Glutamatergic neuron (in vitro differentiated cells): ENCODE measurements at regions not wholly inside any gene's neighbourhood (a gene's known extent, or its start where the extent isn't known, plus 50 kb on each side); places are given as distances from the start of the nearest gene placed in this dataset.

Experiments used
- DNase-seq: peaks from one replicate; pipeline ENCODE4 v3.0.0; 2022
- H3K27ac Mint-ChIP-seq: one replicate; pipeline ENCODE4 v1.8.0; 2020; ENCODE audit warnings: mild to moderate bottlenecking, mixed read lengths, inconsistent platforms; ENCODE audit not compliant: unreplicated experiment
- H3K27me3 Mint-ChIP-seq: one replicate; pipeline ENCODE4 v1.8.0; 2020; ENCODE audit warnings: mild to moderate bottlenecking, moderate library complexity, mixed read lengths, inconsistent platforms; ENCODE audit not compliant: unreplicated experiment
- H3K36me3 Mint-ChIP-seq: one replicate; pipeline ENCODE4 v1.8.0; 2020; ENCODE audit warnings: mild to moderate bottlenecking, mixed read lengths, inconsistent platforms; ENCODE audit not compliant: unreplicated experiment
- H3K4me1 Mint-ChIP-seq: one replicate; pipeline ENCODE4 v1.8.0; 2020; ENCODE audit warnings: mild to moderate bottlenecking, low read depth, mixed read lengths, inconsistent platforms; ENCODE audit not compliant: unreplicated experiment
- H3K4me3 Mint-ChIP-seq: one replicate; pipeline ENCODE4 v1.8.0; 2020; ENCODE audit warnings: mild to moderate bottlenecking, mixed read lengths, inconsistent platforms; ENCODE audit not compliant: unreplicated experiment
- H3K9me3 Mint-ChIP-seq: one replicate; pipeline ENCODE4 v1.8.0; 2020; ENCODE audit warnings: mild to moderate bottlenecking, moderate library complexity, mixed read lengths, inconsistent platforms; ENCODE audit not compliant: unreplicated experiment
- TF ChIP-seq, protein P1 (sequence below): fragments of 200-600 bp; sonication (generic); IDR thresholded peaks from one replicate; pipeline ENCODE4 v1.5.0; 2021; ENCODE audit not compliant: partially characterized antibody, unreplicated experiment

DNA sequence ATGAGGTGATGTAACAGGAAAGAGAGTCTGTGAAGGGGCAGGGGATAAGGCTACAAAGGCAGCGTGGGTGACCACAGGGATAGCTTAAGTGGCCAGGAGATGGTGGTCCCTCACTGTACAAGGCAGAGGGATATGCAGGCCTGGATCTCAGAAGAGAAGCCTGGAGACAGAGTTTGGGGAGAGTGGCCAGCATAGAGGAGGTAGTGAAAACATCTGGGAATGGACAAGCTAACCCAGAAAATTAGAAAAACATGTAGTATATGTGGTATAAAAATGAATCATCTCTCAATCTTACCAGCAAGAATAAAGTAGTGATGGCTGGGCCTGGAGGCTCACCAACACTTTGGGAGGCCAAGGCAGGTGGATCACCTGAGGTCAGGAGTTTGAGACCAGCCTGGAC lies 349.2 kb upstream of the KLF4 start:
- Mint-ChIP-seq H3K4me1 (peaks cover 4% of the 10 kb centered on the region), H3K4me3 (no peak overlapping the region), H3K27ac (no peak overlapping the region), H3K9me3 (peaks cover 3% of the 10 kb centered on the region), H3K36me3 (peaks cover 4% of the 10 kb centered on the region), H3K27me3 (no peaks in the 10 kb centered on the region)
- DNase-seq = no peak
- TF ChIP-seq, protein P1, sequence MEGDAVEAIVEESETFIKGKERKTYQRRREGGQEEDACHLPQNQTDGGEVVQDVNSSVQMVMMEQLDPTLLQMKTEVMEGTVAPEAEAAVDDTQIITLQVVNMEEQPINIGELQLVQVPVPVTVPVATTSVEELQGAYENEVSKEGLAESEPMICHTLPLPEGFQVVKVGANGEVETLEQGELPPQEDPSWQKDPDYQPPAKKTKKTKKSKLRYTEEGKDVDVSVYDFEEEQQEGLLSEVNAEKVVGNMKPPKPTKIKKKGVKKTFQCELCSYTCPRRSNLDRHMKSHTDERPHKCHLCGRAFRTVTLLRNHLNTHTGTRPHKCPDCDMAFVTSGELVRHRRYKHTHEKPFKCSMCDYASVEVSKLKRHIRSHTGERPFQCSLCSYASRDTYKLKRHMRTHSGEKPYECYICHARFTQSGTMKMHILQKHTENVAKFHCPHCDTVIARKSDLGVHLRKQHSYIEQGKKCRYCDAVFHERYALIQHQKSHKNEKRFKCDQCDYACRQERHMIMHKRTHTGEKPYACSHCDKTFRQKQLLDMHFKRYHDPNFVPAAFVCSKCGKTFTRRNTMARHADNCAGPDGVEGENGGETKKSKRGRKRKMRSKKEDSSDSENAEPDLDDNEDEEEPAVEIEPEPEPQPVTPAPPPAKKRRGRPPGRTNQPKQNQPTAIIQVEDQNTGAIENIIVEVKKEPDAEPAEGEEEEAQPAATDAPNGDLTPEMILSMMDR = no peak

DNA sequence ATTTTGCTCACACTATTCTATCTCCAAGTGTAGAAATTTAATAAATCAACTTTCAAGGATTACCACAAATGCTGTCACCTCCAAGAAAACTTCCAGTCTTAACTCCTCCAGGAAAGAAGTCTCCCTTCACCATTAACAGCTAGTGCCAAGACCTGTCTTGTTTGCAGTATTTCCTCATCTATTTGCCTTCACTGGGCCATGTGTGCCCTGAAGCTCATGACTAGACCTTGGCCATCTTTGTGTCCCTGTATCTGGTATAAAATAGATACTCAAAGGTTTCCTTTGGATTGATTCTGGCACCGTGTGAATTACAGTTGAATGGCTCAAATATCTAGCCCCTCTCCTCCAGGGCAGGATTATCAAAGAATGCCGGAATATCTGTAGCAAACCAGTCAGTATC lies 346.7 kb upstream of the KLF4 start:
- H3K36me3 Mint-ChIP-seq = peaks cover 4% of the 10 kb centered on the region
- no peaks in the 10 kb centered on the region for H3K4me1 Mint-ChIP-seq
- H3K4me3 Mint-ChIP-seq = no peak overlapping the region
- H3K9me3 Mint-ChIP-seq = peaks cover 3% of the 10 kb centered on the region
- DNase-seq = no peak
- no peaks in the 10 kb centered on the region for H3K27me3 Mint-ChIP-seq
- no peak overlapping the region for H3K27ac Mint-ChIP-seq
- TF ChIP-seq, protein P1 = no peak

- no peak overlapping the region for H3K27ac Mint-ChIP-seq
- DNase-seq = no peak
- no peaks in the 10 kb centered on the region for H3K27me3 Mint-ChIP-seq
- peaks cover 3% of the 10 kb centered on the region for H3K9me3 Mint-ChIP-seq
- TF ChIP-seq, protein P1 = no peak
- H3K4me1 Mint-ChIP-seq = no peaks in the 10 kb centered on the region
- H3K36me3 Mint-ChIP-seq = no peaks in the 10 kb centered on the region
- no peak overlapping the region for H3K4me3 Mint-ChIP-seq
Observed at GRCh38 chr9:107833295-107833694, 343.7 kb upstream of the KLF4 start.

DNA sequence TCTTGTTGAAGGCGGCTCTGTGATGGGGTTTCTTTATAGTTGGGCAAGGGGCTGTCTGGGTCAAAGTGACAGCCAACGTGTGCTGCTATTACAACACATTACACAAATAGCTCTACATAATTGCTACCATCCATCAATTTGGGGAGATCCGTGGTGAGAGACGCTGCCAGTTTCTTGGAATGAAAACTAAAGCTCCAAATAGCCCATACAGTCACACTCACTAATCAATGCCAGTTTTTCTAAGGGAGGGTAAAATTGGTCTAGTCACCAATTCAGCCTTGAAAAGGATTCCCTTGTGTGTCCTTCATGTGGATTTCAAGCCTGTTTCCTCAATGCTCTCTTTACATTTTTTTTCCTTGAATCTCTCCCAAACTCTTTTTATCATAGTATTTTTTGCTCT lies 343.3 kb upstream of the KLF4 start:
- Mint-ChIP-seq H3K36me3 (no peaks in the 10 kb centered on the region), H3K4me3 (no peak overlapping the region), H3K27ac (no peak overlapping the region), H3K4me1 (no peaks in the 10 kb centered on the region), H3K9me3 (peaks cover 3% of the 10 kb centered on the region), H3K27me3 (no peaks in the 10 kb centered on the region)
- DNase-seq = no peak
- TF ChIP-seq, protein P1 = no peak

- no peak overlapping the region for H3K27ac Mint-ChIP-seq
- no peaks in the 10 kb centered on the region for H3K9me3 Mint-ChIP-seq
- TF ChIP-seq, protein P1 = no peak
- no peaks in the 10 kb centered on the region for H3K27me3 Mint-ChIP-seq
- DNase-seq = no peak
- no peaks in the 10 kb centered on the region for H3K36me3 Mint-ChIP-seq
- no peaks in the 10 kb centered on the region for H3K4me1 Mint-ChIP-seq
- H3K4me3 Mint-ChIP-seq = no peak overlapping the region
Observed at GRCh38 chr9:107830479-107830878, 340.9 kb upstream of the KLF4 start.
